T-helper 1 cell treated with Interleukin-12 subunit alpha and Interleukin-12 subunit beta and Interleukin-4 antibody, amounts not matched to agents 30 ng/mL and 1 ng/mL, for 36 hours (primary cell): ENCODE measurements at regions not wholly inside any gene's neighbourhood (a gene's known extent, or its start where the extent isn't known, plus 50 kb on each side); places are given as distances from the start of the nearest gene placed in this dataset.
"Not testable (repeated sequence)": the region's sequence is repeated elsewhere in the genome, so short reads cannot be mapped to it uniquely, and the experiment has no call there.

ENCODE experiments used
- intact Hi-C: fragments of 100-400 bp; cut with micrococcal nuclease; formaldehyde crosslinking; loops from one replicate; pipeline ENCODE4 v1.15.1; 2024

DNA sequence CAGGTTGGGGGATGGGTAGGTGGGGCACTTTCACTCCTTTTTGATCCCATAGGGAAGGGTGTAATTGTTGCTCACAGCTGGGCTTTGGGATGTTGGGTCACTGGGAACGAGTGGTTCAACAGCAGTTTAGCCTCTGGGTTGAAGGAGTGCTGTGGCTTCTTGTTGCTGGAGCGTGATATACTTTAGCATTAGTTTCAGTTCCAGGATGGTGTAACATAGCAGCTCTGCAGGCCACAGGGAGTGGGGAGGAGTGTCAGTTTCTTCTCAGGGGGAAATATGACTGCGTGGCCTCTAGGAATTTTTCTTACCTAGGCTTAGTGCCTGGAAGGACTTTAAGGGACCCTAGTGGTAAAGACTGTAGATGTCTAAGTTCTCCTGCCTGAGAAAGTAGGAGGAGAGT lies 1105.3 kb upstream of the TMPRSS15 start:
- intact Hi-C loops = no loop called here

DNA sequence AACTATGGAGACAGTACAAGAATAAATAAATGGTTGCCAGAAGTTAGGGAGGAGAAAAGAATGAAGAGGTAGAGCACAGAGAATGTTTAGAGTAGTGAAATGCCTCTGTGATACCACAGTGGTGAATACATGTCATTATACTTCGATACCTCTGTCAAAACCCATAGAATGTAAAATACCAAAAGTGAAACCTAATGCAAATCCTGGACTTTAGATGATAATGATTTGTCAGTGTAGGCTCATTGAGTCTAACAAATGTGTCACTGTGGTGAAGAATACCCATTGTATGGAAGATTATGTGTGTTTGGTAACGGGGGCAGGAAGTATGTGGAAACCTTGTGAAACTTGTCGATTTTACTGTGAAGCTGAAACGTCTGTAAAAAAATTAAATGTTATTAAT lies 1106.5 kb upstream of the TMPRSS15 start:
- intact Hi-C loops = no loop called here

DNA sequence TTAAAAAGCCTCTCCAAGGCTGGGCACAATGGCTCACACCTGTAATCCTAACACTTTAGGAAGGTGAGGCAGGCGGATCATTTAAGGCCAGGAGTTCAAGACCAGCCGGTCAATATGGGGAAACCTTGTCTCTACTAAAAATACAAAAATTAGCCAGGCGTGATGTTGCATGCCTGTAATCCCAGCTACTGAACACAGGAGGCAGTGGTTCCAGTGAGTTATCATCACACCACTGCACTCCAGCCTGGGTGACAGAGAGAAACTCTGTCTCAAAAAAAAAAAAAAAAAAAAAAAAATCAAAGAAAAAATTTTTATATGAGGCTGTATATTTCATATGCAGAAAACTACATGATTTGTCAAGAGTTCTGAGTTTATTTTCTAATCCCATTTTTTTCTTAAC lies 1107.1 kb upstream of the TMPRSS15 start:
- intact Hi-C loops = no loop called here

DNA sequence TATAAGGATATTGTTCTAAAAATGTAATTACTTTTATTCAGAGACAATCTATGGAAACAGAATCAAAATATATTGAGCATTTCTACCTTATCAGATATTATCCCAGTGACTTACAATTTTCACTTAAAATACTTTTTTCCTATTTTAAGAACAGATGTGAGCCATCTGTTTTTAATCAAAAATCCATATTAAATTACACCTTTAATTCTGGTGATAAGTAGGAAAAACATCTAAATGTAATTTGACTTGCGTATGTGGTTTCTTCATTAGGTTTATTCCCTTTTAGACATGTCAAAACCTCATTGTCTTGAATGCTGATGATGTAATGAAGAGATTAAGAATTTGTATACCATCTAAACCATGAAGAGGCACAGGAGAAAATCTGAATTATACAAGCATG lies 1118.8 kb upstream of the TMPRSS15 start:
- intact Hi-C loops = no loop called here

DNA sequence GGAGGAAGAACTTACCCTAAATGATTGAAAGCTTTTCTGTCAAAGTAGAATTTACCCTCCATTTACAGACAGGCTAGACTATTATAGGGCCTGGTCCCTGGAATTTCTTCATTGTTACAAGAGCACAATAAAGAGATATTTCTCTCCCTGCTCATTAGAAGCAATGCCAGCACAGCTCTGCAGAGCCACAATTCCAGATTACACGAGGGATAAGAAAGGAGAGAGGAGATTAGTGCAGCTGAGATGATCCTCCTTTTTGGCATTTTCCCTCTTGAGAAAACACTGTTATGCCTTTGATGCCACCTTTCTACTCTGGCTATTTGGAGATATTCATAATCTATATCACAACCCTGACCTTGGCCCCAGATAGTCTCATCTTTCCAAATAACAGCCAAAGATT lies 1119.5 kb upstream of the TMPRSS15 start:
- intact Hi-C loops = no loop called here

DNA sequence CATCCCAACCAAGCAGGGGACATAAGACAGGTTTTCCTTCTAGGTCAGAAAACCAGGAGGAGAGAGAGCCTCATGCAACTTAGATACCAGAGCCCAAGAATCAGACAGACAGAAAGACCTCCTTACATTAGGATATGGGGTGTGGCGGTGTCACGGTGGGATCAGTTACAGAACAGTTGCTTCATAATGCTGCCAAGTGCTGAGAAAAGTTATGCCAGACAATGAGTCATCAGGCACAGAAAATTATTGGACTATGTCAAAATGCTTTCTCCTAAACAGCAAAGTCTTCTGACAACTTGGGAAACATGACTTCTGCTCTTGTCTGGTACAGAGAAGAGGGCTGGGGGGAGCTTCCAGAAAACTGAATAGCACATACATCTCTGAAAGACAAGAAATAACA lies 1120.2 kb upstream of the TMPRSS15 start:
- intact Hi-C loops = no loop called here

DNA sequence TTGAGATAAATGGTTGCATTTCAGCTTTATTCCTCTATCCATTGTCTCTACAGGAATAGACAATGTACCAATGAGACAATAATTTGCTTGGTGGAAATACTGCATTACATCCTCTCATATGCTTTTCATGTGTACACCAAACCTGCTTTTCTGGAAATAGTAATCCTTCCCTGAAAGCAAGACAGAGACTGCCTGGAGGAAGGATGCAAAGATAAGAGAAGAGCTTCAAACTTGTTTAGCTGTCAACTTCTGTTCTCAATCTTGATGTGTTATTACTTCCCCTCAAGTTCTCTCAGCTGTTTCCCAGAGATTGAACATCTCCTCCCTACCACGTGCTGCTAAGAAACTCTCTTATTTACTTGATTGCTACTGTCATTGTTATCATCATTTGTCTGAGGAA lies 1125.4 kb upstream of the TMPRSS15 start:
- intact Hi-C loops = no loop called here

DNA sequence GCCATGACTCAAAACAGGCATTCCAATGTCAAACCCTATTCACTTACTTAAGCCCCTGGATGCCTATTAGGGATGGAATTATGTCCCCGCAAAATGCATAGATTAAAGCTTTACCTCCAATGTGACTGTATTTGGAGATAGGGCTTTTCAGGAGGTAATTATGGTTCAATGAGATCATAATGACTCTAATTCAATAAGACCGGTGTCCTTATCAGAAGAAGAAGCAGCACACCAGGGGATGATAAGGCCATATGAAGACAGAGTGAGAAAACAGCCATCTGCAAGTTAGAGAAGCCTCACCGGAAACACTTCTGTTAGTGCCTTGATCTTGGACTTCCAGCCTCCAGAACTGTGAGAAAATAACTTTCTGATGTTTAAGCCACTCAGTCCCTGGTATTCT lies 1131.8 kb upstream of the TMPRSS15 start:
- intact Hi-C loops = no loop called here

DNA sequence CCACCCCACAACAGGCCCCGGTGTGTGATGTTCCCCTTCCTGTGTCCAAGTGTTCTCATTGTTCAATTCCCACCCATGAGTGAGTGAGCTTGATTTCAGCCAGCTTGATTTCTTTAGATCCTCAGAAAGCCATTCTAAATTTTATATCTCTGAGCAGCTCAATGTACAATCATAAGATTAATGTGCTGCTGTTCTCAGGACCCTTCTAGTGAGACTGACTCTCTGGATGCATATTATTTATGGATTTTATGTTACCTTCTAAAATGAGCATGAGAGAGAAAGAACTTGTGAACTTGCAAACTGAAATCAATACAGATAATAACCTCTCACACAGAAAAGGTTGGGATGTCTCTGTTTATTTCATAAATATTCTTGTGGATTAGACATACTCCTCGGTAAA lies 1133.5 kb upstream of the TMPRSS15 start:
- intact Hi-C loops = no loop called here

DNA sequence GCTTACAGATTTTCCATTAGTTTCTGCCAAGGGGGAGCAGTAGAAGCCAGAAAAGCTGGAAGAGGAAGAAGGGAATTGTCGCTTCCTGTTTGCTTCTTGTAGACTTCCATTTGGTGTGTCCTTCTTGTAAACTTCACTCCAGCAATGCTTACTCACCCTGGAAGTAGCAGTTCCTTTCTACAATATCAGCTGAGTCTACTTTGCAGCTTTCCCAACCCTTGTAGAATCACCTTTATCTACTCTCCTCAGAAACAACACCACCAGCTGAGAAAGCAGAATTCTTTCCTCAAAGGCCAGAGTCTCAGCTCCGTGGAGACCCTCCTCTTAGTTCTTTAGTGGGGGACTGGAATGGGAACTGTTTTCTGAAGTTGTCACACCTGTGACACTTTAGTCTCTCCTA lies 1136.7 kb upstream of the TMPRSS15 start:
- intact Hi-C loops = no loop called here

DNA sequence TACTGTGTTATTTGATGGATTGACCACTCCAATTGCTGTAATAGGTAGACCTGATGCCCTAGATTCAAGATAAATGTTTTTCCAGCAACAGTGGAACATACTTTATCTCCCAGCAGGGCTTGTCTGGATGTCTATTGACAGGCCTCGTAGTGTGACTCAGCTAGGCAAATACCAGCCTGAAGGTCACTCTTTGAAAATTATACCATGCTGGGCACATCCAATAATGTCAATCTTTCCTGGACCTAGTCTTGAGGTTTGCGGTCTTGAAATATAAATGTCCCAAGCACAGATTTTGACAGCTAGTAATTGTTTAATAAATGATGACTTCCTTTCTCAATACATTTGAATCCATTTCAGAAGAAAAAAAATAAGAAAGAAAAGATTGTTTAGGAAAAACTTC lies 1138.0 kb upstream of the TMPRSS15 start:
- intact Hi-C loops = no loop called here

DNA sequence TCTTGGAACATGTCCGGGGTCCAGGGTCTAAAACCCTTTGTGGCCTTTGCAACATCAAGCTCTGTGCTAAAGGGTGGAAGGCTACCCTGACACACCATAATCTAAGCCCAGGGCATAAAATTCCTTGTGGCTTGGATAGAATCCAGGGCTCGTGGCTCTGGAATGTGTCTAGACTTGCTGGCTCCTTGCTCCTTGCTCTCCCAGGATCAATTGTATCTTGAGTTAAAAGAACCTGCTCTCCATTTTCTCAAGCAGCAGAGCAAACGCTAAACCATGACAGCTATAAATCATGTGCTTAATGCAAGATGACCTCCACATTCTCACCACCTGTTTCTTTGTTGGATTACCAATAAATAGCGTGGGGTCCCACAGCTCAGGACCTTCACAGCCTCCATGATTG lies 1140.9 kb upstream of the TMPRSS15 start:
- intact Hi-C loops = not testable (repeated sequence)

DNA sequence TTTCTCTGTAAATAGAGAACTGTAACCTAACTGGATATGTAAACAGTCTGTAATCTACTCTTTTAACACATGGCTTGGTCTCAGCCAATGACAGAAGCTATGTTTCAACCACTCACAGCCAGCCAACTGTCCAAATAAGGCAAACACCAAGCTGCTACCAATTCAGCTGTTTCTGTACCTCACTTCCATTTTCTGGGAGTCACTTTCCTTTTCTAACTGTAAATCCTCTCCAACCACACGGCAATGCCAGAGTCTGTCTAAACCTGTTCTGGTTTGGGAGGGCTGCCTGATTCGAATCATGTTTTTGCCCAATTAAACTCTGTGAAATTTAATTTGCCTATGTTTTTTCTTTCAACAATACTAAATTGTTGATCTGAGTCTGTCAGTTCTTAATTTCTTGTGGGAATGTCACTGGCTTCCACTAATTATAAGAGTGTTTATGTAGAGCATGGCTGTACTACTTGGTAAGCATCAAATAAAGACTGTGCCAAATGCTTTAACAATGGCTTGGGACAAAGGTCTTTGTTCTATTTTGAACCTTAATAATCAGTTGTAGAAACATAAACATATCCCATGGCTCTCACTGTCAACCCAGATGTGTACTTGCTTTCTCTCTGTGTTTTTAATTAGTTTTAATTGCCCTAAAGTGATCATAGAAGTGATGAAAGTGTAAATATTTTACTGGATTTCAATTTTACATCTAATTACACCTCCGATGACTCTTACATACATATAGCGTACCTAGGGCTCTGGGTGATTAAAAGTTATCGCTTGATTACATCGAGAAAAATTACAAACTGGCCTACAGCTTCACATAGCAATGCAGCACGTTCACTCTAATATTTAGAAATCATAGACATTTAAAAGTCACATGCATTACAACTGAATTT lies 1144.6 kb upstream of the TMPRSS15 start:
- intact Hi-C loops = no loop called here

DNA sequence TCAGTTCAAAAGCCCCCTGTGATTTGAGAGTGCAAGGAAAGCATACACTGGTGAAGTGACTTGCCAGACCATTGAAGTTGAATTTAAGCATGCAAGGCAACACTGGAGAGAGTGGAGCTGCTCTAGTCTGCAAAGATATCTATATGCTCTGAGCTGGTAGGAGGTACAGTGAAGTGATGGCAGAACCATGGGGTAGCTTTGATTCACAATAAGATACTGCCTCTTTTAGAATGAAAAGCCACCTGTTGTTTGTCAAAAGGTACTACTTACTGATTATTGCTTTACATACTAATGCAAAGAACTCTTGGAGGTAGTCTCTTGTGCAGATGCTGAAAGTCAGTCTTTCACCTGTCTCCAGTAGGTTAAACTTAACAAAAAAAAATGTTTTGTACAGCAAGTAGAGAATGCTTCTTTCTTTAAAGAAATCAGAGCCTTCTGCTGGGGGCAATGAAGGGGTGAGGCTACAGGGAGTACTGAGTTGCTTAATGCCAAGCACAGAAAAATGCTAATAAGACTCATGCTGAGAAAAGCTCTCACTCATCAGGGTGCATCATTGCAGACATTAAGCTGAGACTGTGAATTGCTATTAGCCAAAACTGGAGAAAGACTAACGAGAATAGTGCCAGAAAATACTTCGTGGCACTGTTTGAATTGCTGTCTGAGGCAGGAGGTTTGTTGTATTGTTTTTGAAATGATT lies 1150.5 kb upstream of the TMPRSS15 start:
- intact Hi-C loops = no loop called here

DNA sequence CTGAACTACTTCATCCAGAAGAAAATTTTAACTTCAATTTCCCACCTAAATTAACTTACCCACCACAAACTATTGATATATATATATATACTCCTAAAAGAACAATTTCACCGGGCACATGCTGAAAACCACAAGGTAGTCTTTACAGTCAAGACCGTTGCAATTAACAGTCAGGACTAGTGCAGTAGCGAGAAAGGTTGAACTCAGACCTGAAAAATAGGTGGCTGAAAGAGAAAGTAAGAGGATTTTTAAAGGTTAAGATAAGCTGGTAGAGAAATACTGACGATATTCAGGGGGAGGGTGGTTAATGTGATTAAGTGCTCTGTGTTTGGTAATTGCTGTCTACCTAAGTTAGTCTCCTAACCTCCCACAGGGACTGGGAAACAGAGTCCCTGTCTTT lies 1153.5 kb upstream of the TMPRSS15 start:
- intact Hi-C loops = no loop called here

DNA sequence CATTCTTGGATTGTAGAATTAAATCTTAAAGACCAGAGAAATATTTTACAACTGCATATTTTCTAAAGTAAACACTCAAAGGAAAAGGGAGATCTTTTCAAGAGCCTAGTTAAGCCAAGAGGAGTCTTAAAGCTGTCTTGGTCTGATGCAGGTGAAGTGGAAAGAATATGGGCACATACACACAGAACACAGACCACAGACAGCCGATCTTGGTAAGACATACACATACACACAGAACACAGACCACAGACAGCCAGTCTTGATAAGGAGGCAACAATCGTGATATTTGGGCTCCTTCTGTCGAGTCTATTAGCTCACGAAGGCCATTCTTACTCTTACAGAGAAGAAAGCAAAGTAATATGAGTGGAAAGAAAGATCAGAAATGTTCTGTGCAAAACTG lies 1153.9 kb upstream of the TMPRSS15 start:
- intact Hi-C loops = no loop called here

DNA sequence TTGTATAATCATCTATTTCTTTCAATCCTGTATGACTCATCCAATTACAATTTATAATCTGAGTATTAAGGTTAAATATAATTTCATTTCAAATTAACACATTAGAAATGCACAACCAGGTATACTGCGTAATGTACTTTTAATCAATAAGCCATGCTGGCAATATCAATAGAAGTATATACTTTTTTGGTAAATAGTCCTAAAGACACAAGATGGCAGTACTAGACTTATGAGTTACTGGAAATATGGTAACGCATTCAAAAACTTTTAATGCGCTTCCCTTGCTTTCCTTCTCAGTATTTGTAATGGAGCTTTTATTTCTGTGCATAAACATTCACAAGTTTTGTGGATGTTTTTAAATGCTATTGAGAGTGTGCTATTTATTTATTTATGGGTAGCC lies 1162.0 kb upstream of the TMPRSS15 start:
- intact Hi-C loops = no loop called here

DNA sequence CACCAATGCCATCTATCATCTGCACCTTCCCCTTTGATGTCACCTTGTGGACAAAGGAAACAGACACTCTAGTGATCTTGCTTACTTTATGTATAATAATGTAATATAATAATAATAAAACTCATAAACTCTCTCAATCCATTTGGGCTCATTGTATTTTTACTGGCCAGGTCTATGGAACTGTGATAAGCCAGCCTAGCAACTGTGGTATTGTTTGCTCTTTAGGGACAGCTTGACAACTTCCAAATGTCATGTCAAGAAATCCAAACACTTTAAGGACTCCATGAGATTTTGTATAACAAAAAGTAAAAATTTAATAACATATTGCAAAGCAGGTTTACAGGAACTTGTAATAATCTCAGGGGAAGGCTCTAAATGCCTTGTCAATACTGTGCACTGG lies 1163.4 kb upstream of the TMPRSS15 start:
- intact Hi-C loops = no loop called here

DNA sequence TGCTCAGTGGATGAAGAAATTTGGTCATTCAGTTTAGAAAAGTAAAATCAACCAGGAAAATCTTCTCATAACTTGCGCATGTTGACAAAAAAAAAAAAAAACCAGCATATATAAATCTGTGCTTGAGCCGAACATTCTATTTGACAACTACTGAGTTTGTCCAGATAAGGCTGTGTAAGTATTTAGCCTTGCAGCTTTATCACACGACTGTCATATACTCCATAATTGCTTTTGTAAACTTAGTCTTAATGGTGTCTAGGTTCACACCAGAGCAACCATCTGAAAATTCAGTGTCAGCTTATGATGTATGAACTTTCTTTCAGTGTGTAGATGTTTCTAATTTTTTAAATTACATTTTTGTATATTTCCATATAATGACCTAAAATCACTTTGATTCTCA lies 1173.8 kb upstream of the TMPRSS15 start:
- intact Hi-C loops = no loop called here

DNA sequence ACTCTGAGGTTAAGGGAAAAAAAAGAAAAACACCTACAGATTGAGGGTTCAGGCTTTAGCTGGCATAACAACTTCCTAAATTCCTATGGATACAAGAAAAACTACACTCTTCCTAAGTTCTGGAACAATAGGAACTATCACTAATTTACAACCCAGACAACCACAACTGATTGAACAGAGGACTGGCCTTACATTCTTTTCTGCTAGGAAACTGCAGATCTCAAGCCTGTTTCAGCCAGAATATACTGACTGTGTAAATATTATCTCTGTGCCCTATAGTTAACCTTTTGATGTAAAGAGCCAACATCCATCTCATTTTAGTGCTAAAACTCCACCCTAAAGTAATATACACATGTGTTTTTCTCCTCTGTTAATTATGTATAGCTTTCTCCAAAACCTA lies 1186.5 kb upstream of the TMPRSS15 start:
- intact Hi-C loops = no loop called here

DNA sequence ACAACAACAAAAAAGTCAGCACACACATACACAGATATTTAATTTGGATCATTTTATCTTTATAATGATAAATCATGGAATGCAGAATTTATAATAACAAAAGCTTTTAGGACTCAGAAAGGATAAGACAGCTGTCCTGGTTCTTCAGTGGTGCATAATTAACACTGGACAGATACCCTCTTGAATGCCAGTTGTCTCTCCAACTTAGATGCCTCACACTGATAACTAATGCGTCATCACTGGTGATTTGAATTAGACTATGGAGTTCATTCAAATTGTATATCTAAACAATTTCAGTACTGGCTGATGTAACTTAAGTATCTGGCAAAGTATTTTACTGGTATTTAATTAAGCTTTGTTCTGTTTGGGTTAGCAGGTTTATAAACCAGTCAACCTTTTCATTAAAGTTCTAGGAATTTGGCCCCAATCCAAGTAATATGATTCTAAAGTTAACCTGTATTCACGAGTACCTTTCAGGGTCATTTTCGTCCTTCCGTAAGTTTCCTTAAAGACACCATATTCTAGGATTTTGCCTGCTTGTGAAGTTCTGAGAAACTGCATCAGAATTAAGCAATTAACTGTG lies 1199.5 kb upstream of the TMPRSS15 start:
- intact Hi-C loops = no loop called here

DNA sequence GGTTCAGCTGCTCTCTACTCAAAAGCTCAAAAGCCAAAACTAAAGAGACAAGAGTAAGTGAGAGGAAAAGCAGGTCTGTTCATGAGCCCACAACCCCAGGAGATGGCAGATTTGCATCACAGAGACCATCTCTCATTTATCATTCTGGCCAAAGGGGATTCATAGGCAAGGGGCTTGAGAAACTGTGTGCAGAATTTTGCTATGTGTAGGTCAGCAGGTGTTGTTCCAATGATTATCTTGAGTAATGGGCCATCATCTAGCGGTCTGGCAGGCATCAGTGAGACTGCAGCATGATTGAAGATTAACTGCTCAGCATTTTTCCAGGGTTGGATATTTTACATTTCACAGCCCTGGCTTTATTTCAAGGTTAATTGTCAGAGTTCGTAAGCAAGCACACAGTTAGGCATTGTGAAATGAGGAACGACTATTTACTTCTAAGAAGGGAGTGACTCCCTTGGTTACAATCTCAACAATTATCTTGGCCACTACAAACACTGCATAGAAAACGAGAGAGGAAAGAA lies 1204.6 kb upstream of the TMPRSS15 start:
- intact Hi-C loops = no loop called here
